Epidermal melanocyte (primary cell): ENCODE measurements at regions not wholly inside any gene's neighbourhood (a gene's known extent, or its start where the extent isn't known, plus 50 kb on each side); places are given as distances from the start of the nearest gene placed in this dataset.

Experiments
- DNase-seq: peaks from one replicate; pipeline ENCODE4 v3.0.0; 2011; ENCODE audit warnings: low spot score; ENCODE audit not compliant: insufficient read length

DNA sequence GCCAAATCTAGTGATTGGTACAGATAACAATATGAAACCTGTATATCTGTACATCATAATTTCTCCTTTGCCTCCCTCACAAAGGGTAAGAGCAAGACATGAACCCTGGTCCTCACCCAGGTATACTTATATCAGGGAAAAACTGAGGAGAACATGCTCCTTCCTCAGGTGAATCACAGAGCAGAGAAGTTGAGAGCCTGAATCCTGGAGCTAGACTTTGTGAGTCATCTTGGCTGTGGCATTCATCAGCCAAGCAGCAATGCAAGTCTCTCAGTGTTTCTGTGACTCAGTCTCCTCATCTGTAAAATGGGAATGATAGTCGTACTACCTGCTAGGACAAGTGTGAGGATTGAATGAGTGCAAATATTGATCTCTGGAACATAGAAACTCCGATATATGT, 165.7 kb upstream of the ADAMTS9 start:
- no peak for DNase-seq

DNA sequence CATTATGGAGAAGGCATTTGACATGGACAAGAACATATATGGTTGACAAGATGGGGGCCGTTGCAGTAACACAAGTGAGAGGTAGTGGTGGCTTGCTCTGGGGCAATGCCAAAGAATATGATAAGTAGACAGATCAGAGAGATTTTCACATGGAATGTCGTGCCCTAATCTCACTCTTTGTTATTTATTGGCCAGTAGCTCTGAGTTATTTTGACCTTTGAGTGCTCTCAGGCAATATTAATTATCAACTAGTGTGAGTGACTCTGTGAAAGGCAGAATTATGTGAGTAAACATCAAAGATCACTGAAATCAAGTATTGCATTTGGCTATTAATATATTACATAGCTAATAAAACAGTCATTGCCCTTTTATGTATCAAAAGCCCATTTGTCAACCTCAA, 164.9 kb upstream of the ADAMTS9 start:
- no peak for DNase-seq

DNA sequence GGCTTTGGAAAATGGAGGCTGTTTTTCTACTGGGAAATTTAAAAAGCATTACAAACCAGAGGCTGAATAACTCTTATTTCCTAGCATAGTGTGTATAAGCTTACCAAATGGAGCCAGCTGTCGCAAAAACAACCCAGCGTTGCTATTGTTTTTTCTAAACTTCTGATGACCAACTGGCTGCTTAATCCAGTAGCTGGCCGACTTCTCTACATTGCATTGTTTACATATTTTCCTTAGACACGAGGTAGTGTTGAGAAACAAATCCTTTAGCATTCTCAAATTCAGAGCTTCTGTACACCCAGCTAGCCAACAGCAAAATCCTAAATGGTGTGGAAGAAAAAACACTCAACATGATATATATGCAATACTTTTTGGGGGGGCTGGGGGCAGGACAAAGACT, 161.0 kb upstream of the ADAMTS9 start:
- DNase-seq = no peak

DNA sequence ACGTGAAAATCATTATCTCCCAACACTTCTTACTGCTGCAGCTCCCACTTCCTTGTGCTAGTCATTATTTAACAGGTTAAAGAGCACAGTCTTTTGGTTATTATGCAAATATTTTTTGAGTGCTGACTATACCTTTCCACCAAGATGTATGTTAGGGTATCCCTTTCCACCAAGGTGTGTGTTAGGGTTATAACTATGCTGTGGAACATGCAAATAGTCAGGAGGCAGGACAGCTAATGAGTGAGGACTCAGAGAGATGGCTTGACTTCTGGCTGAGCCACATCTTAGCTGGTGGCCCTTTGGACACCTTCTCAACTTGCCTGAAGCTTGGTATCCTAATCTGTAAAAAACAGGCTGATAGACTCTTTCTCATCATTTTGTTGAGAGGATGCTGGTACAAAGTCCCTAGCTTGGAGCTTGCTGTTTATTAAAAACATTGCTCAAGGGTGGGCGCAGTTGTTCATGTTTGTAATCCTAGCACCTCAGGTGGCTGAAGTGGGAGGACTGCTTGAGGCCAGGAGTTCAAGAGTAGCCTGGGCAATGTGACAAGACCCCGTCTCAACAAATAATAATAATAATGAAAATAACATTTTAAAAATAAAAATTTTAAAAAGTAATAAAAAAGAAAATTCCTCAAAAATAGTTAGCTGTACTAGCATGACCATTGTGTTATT, 160.5 kb upstream of the ADAMTS9 start:
- DNase-seq = no peak

DNA sequence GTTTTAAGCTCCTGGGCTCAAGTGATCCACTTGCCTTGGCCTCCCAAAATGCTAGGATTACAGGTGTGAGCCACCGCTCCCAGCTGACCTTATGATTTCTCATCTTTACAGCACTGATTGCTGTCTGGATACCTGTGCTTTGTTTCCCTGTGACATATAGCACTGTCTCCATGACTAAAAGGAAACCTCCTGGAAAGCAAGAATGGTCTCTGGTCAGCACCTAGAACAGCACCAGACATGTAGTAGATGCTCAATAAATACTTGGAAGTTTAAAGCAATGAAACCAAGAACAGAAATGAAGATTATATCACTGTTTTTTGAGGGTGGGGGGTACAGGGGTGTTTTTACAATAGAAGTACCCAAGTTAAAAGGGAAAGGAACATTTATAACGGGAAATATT, 156.8 kb upstream of the ADAMTS9 start:
- DNase-seq = no peak

DNA sequence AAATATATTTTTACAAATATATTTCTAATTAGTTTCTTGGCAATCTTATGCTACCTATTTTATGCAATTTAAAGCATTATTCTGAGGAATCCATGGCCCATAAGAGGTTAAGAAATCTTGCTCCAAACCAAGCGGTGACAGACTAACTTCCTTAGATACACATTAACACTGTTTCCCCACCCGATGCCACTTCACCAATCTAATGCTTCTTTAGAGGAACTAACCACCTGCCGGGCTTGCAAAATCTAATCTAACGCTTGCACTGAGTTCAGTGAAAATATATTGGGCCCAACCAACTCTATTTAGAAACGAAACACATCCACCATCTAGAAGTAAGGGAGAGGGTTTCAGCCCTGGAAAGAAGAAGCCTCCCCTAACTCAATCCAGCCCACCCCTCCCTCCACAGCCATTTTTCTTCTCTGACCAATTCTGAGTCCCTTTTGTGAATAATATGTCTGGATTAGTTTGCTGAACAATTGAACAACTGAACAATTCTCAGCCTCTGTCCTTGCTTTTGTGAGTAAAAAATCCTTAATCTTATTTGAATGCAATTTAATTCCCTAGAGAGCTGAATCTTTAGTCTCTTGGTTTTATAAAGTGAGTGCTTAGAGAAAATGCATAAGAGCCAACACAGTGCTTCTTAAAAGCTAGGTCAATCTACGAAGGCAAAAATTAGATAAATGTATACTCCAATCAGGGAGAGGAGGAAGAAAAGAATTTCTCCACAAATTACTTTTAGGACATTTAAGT, 150.4 kb upstream of the ADAMTS9 start:
- DNase-seq = no peak

DNA sequence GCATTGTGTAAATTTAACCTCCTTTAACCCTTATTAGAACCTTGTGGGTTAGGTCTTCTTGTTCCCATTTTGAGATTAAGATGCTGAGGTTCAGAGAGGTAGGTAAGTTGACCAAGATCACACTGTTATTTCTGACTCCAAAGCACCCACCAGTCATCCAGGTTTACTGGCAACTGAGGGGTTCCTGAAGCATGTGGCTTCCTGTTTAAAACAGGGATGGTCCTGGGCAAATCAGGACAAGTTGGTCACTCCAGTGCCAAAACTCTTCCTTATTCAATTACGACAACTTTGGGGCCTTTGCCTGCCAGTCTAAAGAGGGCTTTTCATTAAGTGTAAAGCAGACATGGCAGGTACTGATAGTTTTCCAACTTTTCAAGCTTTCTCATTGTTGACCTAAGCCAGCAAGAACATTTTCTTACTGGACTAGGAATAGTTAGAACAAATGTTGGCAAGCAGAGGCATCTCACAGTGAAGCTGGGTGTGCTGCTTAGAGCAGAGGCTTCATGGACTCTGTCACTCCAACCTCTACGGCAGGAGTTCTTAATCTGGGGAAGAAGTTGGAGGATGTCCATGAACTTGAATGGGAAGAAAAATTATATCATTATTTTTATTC, 149.4 kb upstream of the ADAMTS9 start:
- DNase-seq = no peak

DNA sequence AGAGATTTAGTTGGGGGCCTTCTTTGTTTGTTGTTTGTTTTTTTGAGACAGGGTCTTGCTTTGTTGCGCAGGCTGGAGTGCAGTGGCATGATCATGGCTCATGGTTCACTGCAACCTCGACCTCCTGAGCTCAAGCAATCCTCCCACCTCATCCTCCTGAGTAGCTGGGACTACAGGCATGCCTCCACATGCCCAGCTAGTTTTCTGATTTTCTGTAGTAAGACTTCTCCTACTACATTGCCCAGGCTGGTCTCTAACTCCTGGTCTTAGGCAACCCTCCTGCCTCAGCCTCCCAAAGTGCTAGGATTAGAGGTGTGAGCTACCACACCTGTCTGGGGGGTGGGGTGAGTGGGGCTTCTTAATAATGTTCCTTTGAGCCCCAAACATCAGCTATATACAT, 148.3 kb upstream of the ADAMTS9 start:
- no peak for DNase-seq

DNA sequence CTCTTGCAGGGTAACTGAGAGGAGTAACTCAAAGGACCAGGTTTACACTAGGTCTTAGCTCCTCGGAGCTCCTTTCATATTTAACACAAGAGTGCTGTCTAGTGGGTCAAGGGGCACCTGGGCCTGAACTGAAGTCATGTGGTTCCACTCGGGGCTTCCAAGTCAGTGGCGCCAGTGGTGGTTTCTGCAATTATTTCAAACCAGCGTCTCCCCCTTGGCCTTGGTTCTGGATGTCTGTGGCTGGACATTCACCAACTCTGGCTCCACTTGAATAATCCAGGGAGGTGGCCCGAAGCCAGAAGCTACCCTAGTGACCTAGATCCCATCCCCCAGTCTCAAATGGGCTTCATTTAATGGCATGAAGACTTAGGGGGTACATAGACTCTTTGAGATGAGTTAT, 144.3 kb upstream of the ADAMTS9 start:
- DNase-seq = no peak

DNA sequence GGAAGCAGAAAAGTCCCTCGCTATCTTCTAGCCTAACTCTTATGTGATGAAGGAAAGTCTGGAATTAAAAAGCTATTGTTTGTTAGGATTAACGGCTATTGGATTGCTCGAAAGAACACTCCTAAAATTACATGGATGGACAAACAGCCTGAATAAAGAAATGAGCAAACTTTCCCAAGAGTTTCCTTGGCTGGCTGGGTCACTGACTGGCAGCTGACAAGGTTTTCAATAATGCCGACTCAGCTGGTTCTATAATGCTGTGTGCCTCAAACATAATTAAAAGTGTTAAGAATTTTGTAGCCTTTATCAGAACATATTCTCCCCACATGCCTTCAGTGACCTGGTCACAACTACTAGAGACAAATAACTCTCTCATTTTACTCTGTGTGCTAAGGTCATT, 142.9 kb upstream of the ADAMTS9 start:
- no peak for DNase-seq

DNA sequence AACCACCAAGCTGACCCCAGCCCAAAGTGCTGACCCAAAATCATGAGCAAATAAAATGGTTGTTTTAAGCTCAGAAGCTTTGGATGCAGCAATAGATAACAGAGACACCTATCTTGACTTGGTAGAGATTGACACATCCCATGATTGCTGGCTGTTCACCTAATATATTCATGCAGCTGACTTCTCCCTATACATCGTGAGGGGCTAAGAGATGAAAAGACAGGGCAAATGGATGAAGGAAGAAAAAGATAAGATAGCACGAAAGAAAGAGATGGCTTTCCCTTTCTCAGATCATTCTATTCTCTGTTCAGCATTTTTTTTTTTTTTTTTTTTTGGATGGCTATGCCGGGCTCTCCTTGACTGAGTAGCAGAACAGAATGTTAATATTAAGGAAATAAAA, 141.5 kb upstream of the ADAMTS9 start:
- no peak for DNase-seq

DNA sequence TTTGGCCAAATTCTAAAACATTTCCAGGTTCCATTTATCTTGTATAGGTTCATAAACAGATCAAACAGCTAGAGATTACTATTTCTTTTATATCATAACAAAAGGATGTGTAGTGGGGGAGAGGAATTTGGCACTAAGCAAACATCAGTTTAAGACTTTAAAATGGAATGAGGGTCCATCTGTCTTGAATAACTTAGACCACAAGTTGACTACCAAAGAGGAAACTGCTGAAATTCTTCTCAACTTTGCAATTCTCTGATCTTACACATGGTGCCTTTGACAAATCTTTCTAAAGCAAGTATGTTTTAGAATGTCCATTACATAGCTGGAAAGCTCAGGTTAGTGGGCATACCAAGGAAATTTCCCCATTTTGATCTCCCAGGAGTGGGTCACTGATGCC, 140.5 kb upstream of the ADAMTS9 start:
- DNase-seq = no peak

DNA sequence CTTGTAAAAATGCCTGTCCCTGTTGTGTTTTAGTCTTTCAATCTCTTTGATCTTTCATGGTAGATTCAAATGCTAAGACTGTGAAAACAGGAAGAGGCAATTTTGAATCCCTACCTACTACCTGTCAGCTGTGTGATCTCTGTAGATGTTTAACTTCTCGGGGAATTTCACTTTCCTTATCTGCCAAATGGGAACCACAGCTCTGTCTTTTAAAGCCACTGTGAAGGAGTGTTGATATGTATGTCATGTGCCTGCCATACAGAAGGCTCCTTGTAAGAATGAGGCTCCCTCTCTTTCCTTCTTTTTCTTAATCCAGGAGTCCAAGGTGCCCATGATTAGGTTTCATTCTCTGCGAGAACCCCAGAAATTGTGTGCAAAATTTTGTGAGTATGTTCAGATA, 139.6 kb upstream of the ADAMTS9 start:
- DNase-seq = no peak

DNA sequence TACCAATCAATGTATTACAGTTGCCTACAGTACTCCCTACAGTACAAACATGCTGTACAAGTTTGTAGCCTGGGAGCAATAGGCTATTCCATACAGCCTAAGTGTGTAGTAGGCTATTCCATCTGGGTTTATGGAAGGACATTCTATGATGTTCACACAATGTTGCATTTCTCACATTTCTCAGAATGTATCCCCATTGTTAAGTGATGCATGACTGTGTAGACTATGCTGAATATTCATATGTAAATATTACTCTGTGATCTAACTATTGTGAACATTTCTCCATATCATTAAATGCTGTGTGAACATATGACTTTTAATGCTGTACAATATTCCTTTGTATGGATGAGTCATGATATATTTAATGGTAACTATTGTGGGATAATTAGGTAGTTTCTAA, 139.2 kb upstream of the ADAMTS9 start:
- DNase-seq = no peak

DNA sequence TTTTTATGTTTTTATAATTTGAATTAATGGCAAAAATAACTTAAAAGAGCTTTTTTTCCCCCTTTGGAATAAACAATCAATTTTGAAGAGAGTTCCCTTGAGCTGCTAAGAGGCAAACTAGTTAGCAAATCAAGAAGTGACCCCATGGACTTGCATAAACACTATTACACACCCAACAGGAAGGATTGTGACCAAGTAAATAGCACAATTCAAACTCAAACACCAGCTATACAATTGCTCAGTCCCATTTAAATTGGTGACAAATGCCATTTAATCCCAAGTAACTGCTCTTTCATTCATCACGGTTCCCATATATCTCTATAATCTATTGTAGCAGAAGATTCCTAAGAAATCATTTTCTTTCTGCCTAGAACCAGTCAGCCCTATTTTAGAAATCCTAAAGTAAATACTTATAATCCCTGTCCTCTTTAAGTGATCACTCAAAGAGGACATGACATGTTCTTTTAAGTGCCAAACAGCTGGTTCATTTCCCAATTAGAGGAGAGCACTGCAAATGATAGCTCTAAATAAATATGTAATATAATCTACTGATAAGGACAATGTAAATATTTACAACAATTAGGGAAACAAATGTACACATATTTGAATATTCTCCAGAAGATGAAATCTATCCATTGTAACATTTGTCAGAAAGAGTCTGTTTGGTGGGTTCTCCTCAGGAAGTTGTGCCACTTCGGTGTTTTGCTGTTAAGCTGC, 137.8 kb upstream of the ADAMTS9 start:
- no peak for DNase-seq

DNA sequence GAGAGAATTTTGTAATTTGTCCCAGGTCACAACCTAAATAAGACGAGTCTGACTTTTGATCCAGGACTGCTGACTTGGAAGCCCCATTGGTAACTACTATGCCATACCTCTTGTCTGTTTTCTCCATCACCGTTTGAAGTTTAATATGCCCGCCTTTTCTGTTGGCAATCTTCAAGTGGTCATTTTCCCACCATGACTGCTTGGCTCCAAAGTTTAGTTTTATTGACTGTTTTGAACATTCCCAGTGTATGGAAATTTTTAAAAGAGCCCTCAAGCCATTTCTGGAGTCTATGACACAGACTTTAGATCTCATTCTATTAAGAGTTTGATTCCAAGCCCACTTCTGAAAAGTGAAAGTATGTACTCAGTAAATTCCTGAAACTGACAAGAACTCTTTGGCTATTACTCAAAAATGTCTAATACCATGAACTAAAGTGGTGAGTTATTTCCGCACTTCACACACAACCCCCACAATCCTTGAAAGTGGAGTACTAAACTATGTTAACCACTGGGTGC, 136.7 kb upstream of the ADAMTS9 start:
- DNase-seq = no peak

DNA sequence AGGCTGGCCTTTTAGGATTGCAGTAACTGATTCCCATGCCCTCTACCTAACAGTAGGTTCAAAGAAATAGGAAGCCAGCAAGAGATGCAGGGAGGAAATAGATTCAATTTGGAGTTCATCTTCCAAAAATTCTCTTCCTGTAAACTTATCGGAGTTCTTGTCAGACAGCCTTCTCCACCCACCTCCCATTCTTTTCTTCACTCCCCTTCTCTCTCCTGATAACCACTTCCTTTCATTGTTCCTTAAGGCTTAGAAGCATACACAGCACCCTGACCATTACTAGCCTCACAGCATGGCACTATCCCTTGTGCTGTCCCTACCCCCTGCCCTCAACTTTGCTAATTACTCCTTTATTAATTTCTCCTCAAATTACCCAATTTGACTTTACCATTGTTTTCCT, 130.4 kb upstream of the ADAMTS9 start:
- DNase-seq = no peak

DNA sequence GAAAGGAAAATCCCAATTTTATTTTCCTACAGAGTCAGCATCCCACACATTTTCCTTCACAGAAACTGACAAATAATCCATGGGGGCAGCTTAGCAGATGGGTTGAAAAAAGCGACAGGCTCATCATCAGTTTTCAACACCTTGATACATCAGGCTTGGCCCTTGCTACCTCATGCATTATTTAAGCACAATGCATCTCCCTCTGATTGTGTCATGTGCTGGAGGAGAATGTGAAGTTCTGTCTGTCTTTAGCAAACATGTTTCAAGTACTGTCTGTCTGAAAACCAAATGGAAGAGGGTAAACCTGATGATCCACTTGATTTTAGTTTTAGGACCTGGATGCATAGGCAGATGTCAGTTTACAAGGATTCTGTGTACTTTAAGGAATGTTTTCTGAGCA, 128.6 kb upstream of the ADAMTS9 start:
- DNase-seq = no peak

DNA sequence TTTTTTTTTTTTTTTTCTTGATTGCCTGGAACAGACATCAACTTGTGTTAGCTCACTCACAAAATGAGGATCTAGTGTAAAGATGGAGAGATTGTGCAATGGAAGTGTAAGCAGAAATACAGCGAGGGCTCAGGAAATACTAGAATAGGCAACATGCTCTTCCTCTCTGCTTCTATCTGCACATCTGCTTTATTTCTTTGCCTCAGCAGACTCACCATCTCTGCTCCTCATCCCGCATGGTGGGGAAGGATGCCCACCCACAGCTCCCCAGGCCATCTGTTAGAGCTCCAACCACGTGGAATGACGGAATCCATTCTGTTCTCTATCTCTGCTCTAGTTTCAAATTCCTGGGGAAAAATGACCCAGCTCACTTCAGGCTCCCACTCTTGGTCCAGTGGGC, 128.0 kb upstream of the ADAMTS9 start:
- no peak for DNase-seq

DNA sequence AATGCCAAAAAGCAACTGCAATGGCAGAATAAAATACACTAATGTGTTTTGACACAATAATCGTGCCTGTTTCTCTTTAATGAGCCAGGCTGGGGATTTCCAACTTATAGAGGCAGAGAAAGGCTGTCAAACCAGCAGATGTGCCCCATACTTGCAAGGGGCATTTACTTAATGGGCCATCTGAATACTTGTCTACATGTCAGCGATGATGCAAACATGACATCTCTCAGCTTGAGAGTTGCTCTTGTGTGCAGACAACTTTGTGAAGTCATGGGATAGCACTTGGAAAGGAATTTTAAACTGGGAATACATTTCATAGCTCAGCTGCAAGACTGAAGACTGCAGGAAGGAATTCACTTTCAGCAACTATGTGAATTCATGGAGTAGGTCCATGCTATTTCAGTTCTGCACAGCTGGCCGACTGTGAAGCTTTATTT, 127.4 kb upstream of the ADAMTS9 start:
- DNase-seq = peak; percentile 28

DNA sequence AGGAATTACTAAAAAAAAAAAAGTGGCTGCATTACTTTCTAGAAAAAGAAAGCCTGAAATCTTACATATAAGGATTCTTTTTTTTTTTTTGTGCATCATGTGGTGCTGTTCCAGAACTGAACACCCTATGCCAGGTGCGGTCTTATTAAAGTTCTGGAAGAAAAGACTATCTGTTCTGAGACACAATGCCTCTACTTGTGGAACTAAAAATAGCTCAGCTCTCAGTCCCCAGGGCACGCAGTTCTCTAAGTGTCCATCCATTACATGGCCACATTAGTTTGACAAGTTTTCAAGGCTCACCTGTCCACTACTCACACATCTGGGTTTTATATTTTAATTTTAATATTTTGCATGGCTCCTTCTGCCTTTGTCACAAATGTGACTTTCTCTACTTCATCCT, 126.6 kb upstream of the ADAMTS9 start:
- DNase-seq = no peak

DNA sequence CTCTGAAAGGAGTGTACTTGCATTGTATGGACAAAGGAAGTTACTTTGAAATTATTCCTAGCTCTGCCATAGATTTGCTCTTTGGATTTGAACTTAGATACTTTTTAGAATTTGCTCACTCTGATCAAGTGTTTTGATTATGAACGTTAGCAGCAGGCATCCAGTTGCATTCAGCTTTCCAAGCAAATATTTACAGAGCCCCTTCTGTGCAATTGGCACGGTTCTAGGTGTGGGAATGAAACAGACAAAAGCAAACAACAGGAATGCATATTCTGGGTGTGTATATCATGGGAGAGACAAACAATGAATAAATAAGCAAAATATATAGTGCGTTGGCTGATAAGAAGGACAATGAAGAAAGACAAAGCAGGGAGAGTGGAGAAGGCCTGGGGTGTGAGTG, 125.5 kb upstream of the ADAMTS9 start:
- DNase-seq = no peak
